ENCODE measurements at regions not wholly inside any gene's neighbourhood (a gene's known extent, or its start where the extent isn't known, plus 50 kb on each side); places are given as distances from the start of the nearest gene placed in this dataset.

DNA sequence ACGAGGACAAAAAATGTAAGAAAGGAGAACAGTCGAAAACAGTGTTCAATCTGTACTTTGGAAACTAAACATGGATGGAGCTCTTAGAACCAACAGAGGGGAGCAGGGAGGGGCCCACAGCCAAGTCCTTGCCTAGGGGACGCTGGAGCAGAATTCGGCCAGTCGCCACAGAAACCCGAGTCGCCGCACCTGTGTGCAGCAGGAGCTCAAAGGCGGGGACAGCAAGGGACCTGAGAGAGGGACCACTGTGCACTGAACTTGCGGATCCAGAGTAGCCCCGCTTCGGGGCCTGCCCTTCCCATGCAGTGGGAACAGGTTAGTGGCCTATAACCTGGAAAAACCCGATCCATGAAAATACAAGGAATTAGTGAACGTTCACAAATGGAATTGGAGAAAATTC is 68.1 kb downstream of the SEC61G start:
- POLR2A ChIA-PET, result no interaction called here
- CTCF ChIA-PET, result no interaction called here
- H3K9me3 Mint-ChIP-seq (ENCODE audit: unreplicated experiment), result no peaks in the 10 kb centered on the region
- H3K27me3 ChIP-seq (replicated peaks; ENCODE audit: control insufficient read depth, insufficient read depth, low read length), result no peaks in the 10 kb centered on the region
- H3K4me1 ChIP-seq, result no peaks in the 10 kb centered on the region
- H3K27ac Mint-ChIP-seq (ENCODE audit: unreplicated experiment), result no peak overlapping the region
- no peaks in the 10 kb centered on the region for H3K4me1 Mint-ChIP-seq (ENCODE audit: low read depth, unreplicated experiment)
- no peaks in the 10 kb centered on the region for H3K36me3 Mint-ChIP-seq (ENCODE audit: insufficient read depth, unreplicated experiment)
- TF ChIP-seq, protein P1, sequence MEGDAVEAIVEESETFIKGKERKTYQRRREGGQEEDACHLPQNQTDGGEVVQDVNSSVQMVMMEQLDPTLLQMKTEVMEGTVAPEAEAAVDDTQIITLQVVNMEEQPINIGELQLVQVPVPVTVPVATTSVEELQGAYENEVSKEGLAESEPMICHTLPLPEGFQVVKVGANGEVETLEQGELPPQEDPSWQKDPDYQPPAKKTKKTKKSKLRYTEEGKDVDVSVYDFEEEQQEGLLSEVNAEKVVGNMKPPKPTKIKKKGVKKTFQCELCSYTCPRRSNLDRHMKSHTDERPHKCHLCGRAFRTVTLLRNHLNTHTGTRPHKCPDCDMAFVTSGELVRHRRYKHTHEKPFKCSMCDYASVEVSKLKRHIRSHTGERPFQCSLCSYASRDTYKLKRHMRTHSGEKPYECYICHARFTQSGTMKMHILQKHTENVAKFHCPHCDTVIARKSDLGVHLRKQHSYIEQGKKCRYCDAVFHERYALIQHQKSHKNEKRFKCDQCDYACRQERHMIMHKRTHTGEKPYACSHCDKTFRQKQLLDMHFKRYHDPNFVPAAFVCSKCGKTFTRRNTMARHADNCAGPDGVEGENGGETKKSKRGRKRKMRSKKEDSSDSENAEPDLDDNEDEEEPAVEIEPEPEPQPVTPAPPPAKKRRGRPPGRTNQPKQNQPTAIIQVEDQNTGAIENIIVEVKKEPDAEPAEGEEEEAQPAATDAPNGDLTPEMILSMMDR (IDR thresholded peaks at IDR 0.05; ENCODE audit: insufficient read depth in 1 of 2, low read depth in 1 of 2, low read length in 1 of 2, severe bottlenecking in 1 of 2, unreplicated experiment in 1 of 2), result no peak
- BruUV-seq (replicated peaks), result no TSS peak
- no peak overlapping the region for H3K4me3 ChIP-seq (ENCODE audit: low read depth, low read length)
- peaks cover 6% of the 10 kb centered on the region for H3K27me3 Mint-ChIP-seq (ENCODE audit: insufficient read depth, unreplicated experiment)
- intact Hi-C loops (cut with micrococcal nuclease; ENCODE audit: unreplicated experiment), result no loop called here
- H3K9me3 ChIP-seq, result no peaks in the 10 kb centered on the region
- no peak for DNase-seq
- no peaks in the 10 kb centered on the region for H3K36me3 ChIP-seq (ENCODE audit: control insufficient read depth, insufficient read depth, low read length)
- H3K4me3 Mint-ChIP-seq (ENCODE audit: unreplicated experiment), result no peak overlapping the region

DNA sequence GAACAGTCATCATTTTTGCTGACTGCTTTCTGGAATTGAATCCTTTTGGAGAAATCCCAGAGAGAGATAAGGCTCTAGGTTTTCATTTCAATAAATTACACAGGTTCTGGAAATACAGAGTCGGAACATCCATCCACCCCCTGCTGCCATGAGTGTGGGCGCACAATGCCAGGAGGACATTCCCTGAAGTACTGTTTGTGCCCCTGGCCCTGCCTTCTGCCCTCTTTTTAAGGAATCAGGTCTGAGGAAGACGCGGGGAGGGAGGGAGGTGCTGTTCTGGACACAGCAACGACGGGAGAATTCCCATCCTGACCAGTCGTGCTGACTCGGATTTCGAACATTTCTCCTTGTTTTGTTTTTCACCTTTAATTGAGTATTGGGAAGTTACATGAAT is 69.0 kb downstream of the SEC61G start:
- POLR2A ChIA-PET, result no interaction called here
- TF ChIP-seq, protein P1 (IDR thresholded peaks at IDR 0.05; ENCODE audit: insufficient read depth in 1 of 2, low read depth in 1 of 2, low read length in 1 of 2, severe bottlenecking in 1 of 2, unreplicated experiment in 1 of 2), result no peak
- no peak overlapping the region for H3K4me3 Mint-ChIP-seq (ENCODE audit: unreplicated experiment)
- no TSS peak for BruUV-seq (replicated peaks)
- Histone ChIP-seq H3K4me3 (ENCODE audit: low read depth, low read length) (no peak overlapping the region), H3K9me3 (no peaks in the 10 kb centered on the region), H3K4me1 (no peaks in the 10 kb centered on the region), H3K36me3 (ENCODE audit: control insufficient read depth, insufficient read depth, low read length) (no peaks in the 10 kb centered on the region), H3K27me3 (replicated peaks; ENCODE audit: control insufficient read depth, insufficient read depth, low read length) (no peaks in the 10 kb centered on the region)
- intact Hi-C loops (cut with micrococcal nuclease; ENCODE audit: unreplicated experiment), result no loop called here
- no peak overlapping the region for H3K27ac Mint-ChIP-seq (ENCODE audit: unreplicated experiment)
- peaks cover 6% of the 10 kb centered on the region for H3K27me3 Mint-ChIP-seq (ENCODE audit: insufficient read depth, unreplicated experiment)
- H3K36me3 Mint-ChIP-seq (ENCODE audit: insufficient read depth, unreplicated experiment), result no peaks in the 10 kb centered on the region
- CTCF ChIA-PET, result interaction anchor here (0.7 kb wide), 1 partner anchor 680 kb away, joined by 5 read pairs; no protein-coding TSS in a partner anchor
- no peaks in the 10 kb centered on the region for H3K9me3 Mint-ChIP-seq (ENCODE audit: unreplicated experiment)
- H3K4me1 Mint-ChIP-seq (ENCODE audit: low read depth, unreplicated experiment), result no peaks in the 10 kb centered on the region
- no peak for DNase-seq

DNA sequence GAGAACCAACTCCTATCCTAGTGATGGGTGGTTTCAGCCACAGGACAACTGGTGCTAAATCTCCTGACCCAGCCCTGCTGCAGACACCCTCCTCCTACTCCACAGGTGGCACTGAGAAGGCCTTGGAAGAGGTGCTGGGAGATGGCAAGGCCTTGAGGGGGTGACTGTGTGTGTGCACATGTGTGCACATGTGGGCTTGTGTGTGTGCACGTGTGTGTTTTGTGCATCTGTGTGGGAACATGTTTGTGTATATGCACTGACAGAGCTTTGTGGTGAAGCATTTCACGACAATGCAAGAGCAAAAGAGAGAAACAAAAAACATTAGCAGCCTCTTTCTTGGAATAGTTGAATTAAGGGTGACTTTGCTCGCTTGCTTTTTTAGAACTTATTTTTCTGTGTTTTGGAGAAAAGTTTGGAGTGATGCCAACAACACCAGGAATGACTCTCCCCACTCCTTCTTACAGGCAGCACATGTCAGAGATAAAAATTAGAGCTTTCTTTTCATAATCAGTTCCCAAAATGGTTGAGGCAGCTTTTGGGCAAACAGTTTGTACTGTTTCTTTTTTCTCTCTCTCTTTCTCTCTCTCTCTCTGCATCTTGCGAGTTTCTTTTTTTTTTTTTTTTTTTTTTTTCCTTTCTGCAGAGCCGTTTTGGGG is 69.5 kb downstream of the SEC61G start:
- Mint-ChIP-seq H3K4me1 (ENCODE audit: low read depth, unreplicated experiment) (no peaks in the 10 kb centered on the region), H3K4me3 (ENCODE audit: unreplicated experiment) (no peak overlapping the region), H3K9me3 (ENCODE audit: unreplicated experiment) (no peaks in the 10 kb centered on the region), H3K27me3 (ENCODE audit: insufficient read depth, unreplicated experiment) (peaks cover 10% of the 10 kb centered on the region), H3K36me3 (ENCODE audit: insufficient read depth, unreplicated experiment) (no peaks in the 10 kb centered on the region), H3K27ac (ENCODE audit: unreplicated experiment) (no peak overlapping the region)
- POLR2A ChIA-PET, result no interaction called here
- Histone ChIP-seq H3K27me3 (replicated peaks; ENCODE audit: control insufficient read depth, insufficient read depth, low read length) (no peaks in the 10 kb centered on the region), H3K4me3 (ENCODE audit: low read depth, low read length) (no peak overlapping the region), H3K36me3 (ENCODE audit: control insufficient read depth, insufficient read depth, low read length) (no peaks in the 10 kb centered on the region), H3K4me1 (no peaks in the 10 kb centered on the region), H3K9me3 (no peaks in the 10 kb centered on the region)
- TF ChIP-seq, protein P1 (IDR thresholded peaks at IDR 0.05; ENCODE audit: insufficient read depth in 1 of 2, low read depth in 1 of 2, low read length in 1 of 2, severe bottlenecking in 1 of 2, unreplicated experiment in 1 of 2), result no peak
- DNase-seq, result no peak
- CTCF ChIA-PET, result interaction anchor here (0.7 kb wide), 1 partner anchor 680 kb away, joined by 5 read pairs; no protein-coding TSS in a partner anchor
- intact Hi-C loops (cut with micrococcal nuclease; ENCODE audit: unreplicated experiment), result no loop called here
- no TSS peak for BruUV-seq (replicated peaks)

Measured in Caco-2 (cell line).